ENCODE measurements at regions not wholly inside any gene's neighbourhood (a gene's known extent, or its start where the extent isn't known, plus 50 kb on each side); places are given as distances from the start of the nearest gene placed in this dataset.

GRCh38 chr9:73527521-73527920 lies 375.9 kb downstream of the ANXA1 start:
- TF ChIP-seq CTCF (IDR thresholded peaks at IDR 0.05) (no peak), EZH2 (IDR thresholded peaks at IDR 0.05) (no peak)
